Esophagus squamous epithelium (tissue), 5 donors: ENCODE measurements at regions not wholly inside any gene's neighbourhood (a gene's known extent, or its start where the extent isn't known, plus 50 kb on each side); places are given as distances from the start of the nearest gene placed in this dataset.

Experiments
- DNase-seq: peaks from one replicate; lab custom pipeline; 2025; lab: John Stamatoyannopoulos, UW
- H3K27ac ChIP-seq, 4 donors: fragments of 200-600 bp; sonication (generic); one replicate each; pipeline ENCODE4 v1.5.1; 2016 to 2019; ENCODE audit warnings: mild to moderate bottlenecking in 1 of 4
- H3K27me3 ChIP-seq, 4 donors: fragments of 200-600 bp; sonication (generic); 1 replicate in 3 of 4; 2 replicates in 1 of 4; pipeline versions ENCODE4 v1.5.1 to v1.6.0; 2017 to 2021; ENCODE audit warnings: antibody characterized with exemption in 1 of 4
- H3K36me3 ChIP-seq, 3 donors: fragments of 200-600 bp; sonication (generic); one replicate each; pipeline ENCODE4 v1.5.1; 2016 to 2019
- H3K4me1 ChIP-seq, 3 donors: fragments of 200-600 bp; sonication (generic); one replicate each; pipeline ENCODE4 v1.5.1; 2017 to 2019
- H3K4me3 ChIP-seq, 4 donors: fragments of 200-600 bp; sonication (generic); 1 replicate in 3 of 4; 2 replicates in 1 of 4; pipeline ENCODE4 v1.5.1; 2016 to 2019; ENCODE audit warnings: mild to moderate bottlenecking in 2 of 4, moderate library complexity in 1 of 4
- H3K9me3 ChIP-seq, 3 donors: fragments of 200-600 bp; sonication (generic); one replicate each; pipeline ENCODE4 v1.5.1; 2016 to 2019
- POLR2A ChIP-seq, 4 donors: fragments of 450-650 bp; IDR thresholded peaks; one replicate each; pipeline ENCODE4 v1.6.1; 2017; ENCODE audit warnings: antibody characterized with exemption in 4 of 4, mild to moderate bottlenecking in 4 of 4, moderate library complexity in 3 of 4
- WGBS, 2 donors: methylation state at CpG; one replicate each; pipeline ENCODE4 v1.1.5; 2018; 5-methylcytosine and 5-hydroxymethylcytosine counted together
- intact Hi-C: fragments of 100-400 bp; cut with DNase I; formaldehyde crosslinking; loops from one replicate; pipeline ENCODE4 v1.15.0; 2022
- TF ChIP-seq, protein P1 (sequence below), 6 experiments: fragments of 450-650 bp in 4 of 6; fragments of 200-600 bp in 2 of 6; sonication (generic) in 2 of 6; IDR thresholded peaks; one replicate each; pipeline ENCODE4 v1.5.1; 2016 to 2019; ENCODE audit warnings: antibody characterized with exemption in 6 of 6, mild to moderate bottlenecking in 4 of 6, moderate library complexity in 4 of 6
- donor health status: DM: yes; HTN: yes; CAD: no.

- Histone ChIP-seq H3K4me3 (no peak overlapping the region), H3K27ac (no peak overlapping the region), H3K4me1 (peaks cover 0 to 29% (median 5%) of the 10 kb centered on the region in 3 donors), H3K9me3 (no peaks in the 10 kb centered on the region), H3K36me3 (no peaks in the 10 kb centered on the region), H3K27me3 (no peaks in the 10 kb centered on the region)
- WGBS, 2 donors, result 80 to 89% methylated on average over 4 of the region's 4 CpGs
- no peak for DNase-seq
- intact Hi-C loops, result no loop called here
- no peak for TF ChIP-seq POLR2A (IDR thresholded peaks at IDR 0.05)
- TF ChIP-seq, protein P1, sequence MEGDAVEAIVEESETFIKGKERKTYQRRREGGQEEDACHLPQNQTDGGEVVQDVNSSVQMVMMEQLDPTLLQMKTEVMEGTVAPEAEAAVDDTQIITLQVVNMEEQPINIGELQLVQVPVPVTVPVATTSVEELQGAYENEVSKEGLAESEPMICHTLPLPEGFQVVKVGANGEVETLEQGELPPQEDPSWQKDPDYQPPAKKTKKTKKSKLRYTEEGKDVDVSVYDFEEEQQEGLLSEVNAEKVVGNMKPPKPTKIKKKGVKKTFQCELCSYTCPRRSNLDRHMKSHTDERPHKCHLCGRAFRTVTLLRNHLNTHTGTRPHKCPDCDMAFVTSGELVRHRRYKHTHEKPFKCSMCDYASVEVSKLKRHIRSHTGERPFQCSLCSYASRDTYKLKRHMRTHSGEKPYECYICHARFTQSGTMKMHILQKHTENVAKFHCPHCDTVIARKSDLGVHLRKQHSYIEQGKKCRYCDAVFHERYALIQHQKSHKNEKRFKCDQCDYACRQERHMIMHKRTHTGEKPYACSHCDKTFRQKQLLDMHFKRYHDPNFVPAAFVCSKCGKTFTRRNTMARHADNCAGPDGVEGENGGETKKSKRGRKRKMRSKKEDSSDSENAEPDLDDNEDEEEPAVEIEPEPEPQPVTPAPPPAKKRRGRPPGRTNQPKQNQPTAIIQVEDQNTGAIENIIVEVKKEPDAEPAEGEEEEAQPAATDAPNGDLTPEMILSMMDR (IDR thresholded peaks at IDR 0.05), result no peak
Measured at GRCh38 chr17:71453876-71454422, 666.9 kb upstream of the SOX9 start.

GRCh38 chr17:71455219-71455618 lies 665.6 kb upstream of the SOX9 start:
- WGBS, 2 donors, result 20 to 31% methylated on average over 2 of the region's 2 CpGs
- intact Hi-C loops, result no loop called here
- no peak for TF ChIP-seq POLR2A (IDR thresholded peaks at IDR 0.05)
- TF ChIP-seq, protein P1 (IDR thresholded peaks at IDR 0.05), result no peak
- no peak overlapping the region for H3K4me3 ChIP-seq
- no peak overlapping the region for H3K27ac ChIP-seq
- no peaks in the 10 kb centered on the region for H3K36me3 ChIP-seq
- no peaks in the 10 kb centered on the region for H3K9me3 ChIP-seq
- H3K27me3 ChIP-seq, result no peaks in the 10 kb centered on the region
- no peak for DNase-seq
- H3K4me1 ChIP-seq, result peaks cover 0 to 29% (median 5%) of the 10 kb centered on the region in 3 donors

DNA sequence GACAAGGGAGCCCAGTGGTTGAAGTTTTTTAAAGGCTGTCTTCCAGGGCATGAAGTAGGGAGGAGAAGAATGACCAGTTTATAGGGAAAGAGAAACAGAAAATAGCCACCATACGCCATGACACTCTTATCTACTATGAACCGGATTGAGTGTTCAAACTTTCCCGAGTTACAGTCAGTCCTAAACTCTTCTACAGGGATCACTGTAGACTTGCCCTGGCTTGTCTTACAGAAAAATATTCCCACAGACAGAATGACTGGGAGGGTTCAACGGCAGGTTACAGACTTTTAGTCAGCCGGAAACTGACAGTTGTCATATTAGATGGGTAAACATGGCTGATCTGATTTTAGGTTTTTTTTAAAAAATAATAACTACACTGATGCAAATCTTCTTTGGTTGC lies 662.5 kb upstream of the SOX9 start:
- no peaks in the 10 kb centered on the region for H3K36me3 ChIP-seq
- intact Hi-C loops, result no loop called here
- DNase-seq, result no peak
- no peaks in the 10 kb centered on the region for H3K27me3 ChIP-seq
- H3K27ac ChIP-seq, result peak overlapping the region in 3 of 4 donors; percentile 20 to 45 (median 42)
- WGBS, 2 donors, result 38 to 48% methylated on average over 5 of the region's 5 CpGs
- peaks cover 0 to 29% (median 5%) of the 10 kb centered on the region in 3 donors for H3K4me1 ChIP-seq
- no peaks in the 10 kb centered on the region for H3K9me3 ChIP-seq
- no peak for TF ChIP-seq POLR2A (IDR thresholded peaks at IDR 0.05)
- TF ChIP-seq, protein P1 (IDR thresholded peaks at IDR 0.05), result no peak
- no peak overlapping the region for H3K4me3 ChIP-seq

- Histone ChIP-seq H3K36me3 (no peaks in the 10 kb centered on the region), H3K4me1 (peaks cover 0 to 23% (median 5%) of the 10 kb centered on the region in 3 donors), H3K4me3 (no peak overlapping the region), H3K27ac (no peak overlapping the region), H3K9me3 (no peaks in the 10 kb centered on the region), H3K27me3 (no peaks in the 10 kb centered on the region)
- no peak for DNase-seq
- 79 to 80% methylated on average over 4 of the region's 4 CpGs for WGBS, 2 donors
- TF ChIP-seq, protein P1 (IDR thresholded peaks at IDR 0.05), result peak in 4 of 6 experiments; percentile 11 to 49 (median 24)
- no peak for TF ChIP-seq POLR2A (IDR thresholded peaks at IDR 0.05)
- intact Hi-C loops, result no loop called here
Measured at GRCh38 chr17:71460943-71461342, 659.9 kb upstream of the SOX9 start.

DNA sequence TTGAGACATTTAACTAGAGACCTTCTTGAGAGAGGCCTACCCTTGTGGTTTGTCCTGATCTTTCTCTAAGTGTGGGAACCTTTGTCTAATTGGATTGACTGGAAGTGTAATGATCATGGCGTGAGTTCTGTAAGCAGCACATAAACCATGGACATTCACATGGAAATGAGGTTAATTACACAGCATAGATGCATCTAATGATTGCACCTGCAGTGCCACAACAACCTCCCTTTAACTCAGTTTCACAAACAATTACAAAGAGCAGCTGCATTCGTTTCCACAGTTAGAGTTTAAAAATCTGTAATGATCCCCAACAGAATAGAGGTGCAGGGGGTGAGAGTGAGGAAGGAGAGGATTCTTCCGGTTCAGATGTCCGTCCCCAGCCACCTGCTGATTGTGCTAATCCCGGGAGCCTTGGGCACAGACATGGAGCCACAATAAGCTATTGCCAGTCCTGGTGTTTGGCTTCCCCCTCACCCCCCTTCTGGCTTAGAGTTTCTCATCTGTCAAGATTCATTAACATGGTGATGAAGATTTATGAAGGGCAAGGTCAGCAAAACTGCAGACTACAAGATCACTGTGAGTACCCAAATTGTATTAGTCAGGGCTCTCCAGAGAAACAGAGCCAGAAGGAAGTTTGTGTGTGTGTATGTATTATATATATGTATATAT lies 659.2 kb upstream of the SOX9 start:
- H3K27ac ChIP-seq, result no peak overlapping the region
- H3K4me3 ChIP-seq, result no peak overlapping the region
- no peaks in the 10 kb centered on the region for H3K27me3 ChIP-seq
- no peaks in the 10 kb centered on the region for H3K36me3 ChIP-seq
- peaks cover 0 to 22% (median 5%) of the 10 kb centered on the region in 3 donors for H3K4me1 ChIP-seq
- H3K9me3 ChIP-seq, result no peaks in the 10 kb centered on the region
- intact Hi-C loops, result no loop called here
- no peak for TF ChIP-seq POLR2A (IDR thresholded peaks at IDR 0.05)
- TF ChIP-seq, protein P1 (IDR thresholded peaks at IDR 0.05), result no peak
- DNase-seq, result no peak
- 82 to 86% methylated on average over 5 of the region's 5 CpGs for WGBS, 2 donors
